NCI-H2227 (cell line): ENCODE measurements at regions not wholly inside any gene's neighbourhood (a gene's known extent, or its start where the extent isn't known, plus 50 kb on each side); places are given as distances from the start of the nearest gene placed in this dataset.
"Not testable (repeated sequence)": the region's sequence is repeated elsewhere in the genome, so short reads cannot be mapped to it uniquely, and the experiment has no call there.

ENCODE experiments used
- DNase-seq: peaks from one replicate; lab custom pipeline; 2025; ENCODE audit not compliant: unreplicated experiment; lab: John Stamatoyannopoulos, UW

DNA sequence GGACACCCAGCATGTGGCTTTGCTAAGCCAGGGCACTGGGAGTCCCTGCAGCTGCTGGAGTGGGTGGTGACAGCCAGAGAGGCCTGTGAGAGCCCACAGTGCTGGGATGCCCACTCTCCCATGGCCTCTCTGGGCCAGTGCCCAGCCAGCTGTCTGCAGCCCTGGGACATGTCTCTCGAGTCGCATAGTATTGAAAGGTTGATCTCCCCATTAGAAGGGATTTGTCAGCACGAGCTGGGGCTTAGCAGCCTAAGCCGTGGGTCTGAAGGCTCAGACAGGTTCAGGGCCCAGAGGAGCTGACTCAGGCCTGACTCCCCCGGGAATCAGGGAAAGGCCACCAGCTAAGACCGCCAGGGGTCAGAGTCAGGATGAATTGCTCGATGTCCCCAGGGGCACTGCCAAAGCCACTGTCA is 53.5 kb downstream of the FOXD2 start:
- DNase-seq = no peak

DNA sequence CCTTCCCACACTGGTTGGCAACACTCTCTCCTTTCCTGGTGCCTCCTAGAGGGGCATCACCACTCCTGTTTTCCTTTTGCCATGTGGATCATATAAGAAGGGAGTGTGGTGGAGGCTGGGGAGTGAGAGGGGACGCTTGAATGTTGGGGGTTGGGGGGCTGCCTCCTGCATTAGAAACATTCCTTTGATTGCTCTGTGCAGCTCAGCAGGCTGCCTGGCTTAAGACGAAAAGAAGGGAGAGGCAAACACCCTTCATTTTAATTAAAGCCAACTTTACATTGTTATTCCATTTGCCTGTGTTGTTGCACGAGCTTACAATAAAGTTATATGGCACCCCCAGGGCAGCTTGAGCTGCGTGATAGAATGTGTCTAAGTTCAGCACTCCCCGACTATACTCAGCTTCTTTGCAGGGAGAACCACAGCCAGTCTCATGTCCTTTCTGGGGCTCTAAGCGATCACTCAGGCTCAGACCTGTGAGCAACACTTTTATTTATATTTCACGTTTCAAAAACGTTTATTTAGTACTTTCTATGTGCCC is 57.4 kb downstream of the FOXD2 start:
- no peak for DNase-seq

DNA sequence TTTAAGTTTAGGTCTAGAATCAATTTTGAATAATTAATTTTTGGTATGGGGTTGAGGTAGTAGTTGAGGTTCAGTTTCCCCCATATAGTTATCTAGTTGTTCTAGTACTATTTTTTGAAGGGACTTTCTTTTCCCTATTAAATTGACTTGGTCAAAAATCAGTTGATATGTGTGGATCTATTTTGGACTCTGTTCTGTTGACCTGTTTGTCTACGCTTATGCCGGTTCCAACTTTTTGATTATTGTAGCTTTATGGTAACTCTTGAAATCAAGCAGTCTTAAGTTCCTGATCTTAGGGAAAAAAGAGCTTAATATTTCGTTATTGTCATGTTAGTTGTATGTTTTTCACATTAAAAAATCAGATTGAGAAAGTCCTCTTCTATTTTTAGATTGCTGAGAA is 60.7 kb downstream of the FOXD2 start:
- DNase-seq = no peak

DNA sequence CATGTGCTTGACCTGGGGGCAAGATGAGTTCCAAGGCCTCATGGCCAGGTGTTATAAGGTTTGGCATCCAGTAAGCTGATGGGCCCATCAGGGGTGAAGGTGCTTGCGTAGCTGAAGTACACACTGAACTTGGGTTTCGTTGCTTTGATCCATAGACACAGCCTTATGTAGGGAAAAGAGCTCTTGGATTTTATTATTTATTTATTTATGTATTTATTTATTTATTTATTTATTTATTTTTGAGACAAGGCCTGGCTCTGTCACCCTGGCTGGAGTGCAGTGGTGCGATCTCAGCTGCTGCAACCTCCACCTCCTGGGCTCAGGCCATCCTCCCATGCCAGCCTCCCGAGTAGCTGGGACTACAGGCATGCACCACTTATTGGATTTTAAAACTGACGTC is 63.2 kb downstream of the FOXD2 start:
- DNase-seq = no peak

DNA sequence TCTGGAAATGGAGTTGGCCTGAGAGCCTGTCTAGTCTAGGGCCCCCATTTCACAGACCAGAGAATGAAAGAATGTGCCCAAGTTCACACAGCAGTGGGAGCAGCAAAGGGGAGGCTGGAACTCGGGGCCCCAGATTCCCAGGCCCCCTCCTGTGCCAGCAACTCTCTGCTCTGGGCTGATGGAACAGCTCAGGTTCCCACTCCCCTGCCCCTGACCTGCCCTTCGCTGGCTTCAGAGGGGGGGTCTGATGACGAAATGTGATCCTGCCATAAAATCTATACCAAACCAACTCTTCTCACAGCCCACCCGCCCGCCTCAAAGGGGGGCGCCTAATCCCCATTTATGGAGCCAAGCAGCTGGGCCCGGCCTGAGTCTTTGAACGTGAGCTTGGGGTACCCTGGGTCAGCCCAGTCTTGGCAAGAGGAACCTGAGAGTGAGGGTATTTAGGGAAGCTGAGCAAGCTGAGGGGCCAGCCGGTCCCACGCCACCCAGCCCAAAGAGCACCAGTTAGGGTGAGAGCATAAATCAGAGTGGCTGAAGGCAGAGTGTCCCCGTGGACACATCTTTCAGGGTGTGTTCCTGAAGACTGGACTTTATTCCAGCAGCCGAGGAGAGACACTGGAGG is 65.0 kb downstream of the FOXD2 start:
- no peak for DNase-seq

DNA sequence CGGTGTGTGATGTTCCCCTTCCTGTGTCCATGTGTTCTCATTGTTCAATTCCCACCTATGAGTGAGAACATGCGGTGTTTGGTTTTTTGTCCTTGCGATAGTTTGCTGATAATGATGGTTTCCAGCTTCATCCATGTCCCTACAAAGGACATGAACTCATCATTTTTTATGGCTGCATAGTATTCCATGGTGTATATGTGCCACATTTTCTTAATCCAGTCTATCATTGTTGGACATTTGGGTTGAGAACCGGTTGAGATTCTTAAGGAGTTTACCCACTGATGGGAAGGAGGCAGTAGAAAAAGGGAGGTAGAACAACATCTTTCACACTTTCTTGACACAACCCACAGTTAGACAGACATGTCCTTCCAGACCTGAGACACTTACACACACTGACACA is 67.0 kb downstream of the FOXD2 start:
- not testable (repeated sequence) for DNase-seq

DNA sequence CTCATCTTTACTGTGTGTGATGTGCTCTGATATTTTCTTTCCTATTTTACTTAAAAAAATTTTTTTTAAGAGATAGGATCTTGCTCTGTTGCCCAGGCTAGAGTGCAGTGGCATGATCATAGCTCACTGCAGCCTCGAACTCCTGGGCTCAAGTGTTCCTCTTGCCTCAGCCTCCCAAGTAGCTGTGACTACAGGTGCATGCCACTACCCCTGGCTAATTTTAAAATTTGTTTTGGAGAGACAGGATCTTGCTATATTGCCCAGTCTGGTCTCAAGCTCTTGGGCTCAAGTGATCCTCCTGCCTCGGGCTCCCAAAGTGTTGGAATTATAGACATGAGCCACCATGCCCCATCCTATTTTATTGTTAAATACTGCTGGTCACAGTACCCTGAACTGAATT is 67.4 kb downstream of the FOXD2 start:
- DNase-seq = no peak

DNA sequence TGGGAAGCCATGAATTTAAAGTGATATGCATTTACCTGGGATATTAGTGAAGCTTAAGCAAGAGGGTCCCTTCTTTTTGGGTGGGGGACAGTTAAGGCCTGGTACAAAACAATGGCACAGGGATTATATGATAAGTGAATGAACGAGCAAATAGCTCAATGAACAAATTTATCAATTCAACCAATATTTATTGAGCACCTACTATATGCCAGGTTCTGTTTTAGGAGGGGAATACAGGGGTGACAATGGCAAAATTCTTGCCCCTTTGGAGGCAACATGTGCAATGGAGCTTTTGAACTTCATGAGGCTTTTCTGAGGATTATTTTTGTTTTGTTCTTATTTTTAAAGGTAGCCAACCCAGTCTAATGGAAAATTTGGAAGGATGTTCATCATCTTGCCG is 68.2 kb downstream of the FOXD2 start:
- no peak for DNase-seq

DNA sequence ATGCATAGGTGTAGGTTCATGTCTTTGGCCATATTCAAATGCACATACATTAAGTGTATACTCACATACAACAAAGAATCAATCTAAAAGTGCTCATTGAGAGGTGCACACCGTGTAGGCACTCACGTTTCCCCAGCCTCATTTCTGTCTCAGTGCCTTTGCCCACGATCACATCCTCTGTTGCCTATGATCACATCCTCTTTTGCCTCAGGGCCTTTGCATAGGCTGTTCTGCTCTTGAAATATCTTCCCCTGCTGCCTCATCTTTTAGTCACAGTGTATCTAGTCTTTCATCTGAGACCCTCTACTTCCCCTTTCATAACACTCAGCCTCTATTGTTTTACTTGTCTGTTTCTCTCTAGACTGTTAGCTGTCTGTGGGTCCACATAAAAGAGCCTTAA is 69.3 kb downstream of the FOXD2 start:
- no peak for DNase-seq

DNA sequence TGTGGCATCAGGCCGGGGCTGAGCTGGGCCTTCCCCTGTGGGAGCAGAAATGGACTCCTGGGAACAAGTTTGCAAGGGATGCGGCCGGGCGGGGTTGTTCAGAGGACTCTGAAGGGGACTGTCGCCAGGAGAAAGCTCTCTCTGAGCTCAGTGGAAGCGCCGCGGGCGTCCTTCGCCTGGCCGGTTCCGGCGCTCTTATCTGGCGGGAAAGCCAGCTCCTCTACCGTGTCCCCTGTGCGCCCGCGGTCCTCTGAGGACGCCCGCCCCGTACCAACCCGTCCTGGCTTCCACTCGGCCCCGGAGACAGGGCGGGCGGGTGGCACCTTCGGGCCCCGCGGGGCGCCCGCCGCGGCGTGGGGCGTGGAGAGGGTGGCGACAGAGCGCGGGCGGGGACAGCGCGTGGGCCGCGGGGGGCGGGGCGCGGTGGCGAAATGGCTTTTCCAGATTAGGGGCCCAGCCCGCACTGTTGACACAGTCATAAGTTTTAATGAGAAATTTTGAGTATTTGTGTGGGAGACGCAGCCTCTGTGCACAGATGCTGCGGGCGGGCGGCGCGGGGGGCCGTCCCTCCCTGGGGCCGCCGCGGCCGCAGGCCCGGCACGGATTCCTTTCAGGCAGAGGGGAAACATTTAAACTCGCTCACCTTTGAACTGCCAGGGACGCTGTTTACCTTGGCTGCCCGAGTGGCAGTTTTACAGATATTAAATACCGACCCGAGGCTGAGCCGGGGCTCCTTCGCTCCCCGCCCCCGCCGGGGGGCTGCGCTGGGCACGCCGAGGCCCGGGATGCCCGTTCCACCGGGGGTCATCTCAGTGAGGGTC is 70.2 kb downstream of the FOXD2 start:
- DNase-seq = peak; percentile 62

DNA sequence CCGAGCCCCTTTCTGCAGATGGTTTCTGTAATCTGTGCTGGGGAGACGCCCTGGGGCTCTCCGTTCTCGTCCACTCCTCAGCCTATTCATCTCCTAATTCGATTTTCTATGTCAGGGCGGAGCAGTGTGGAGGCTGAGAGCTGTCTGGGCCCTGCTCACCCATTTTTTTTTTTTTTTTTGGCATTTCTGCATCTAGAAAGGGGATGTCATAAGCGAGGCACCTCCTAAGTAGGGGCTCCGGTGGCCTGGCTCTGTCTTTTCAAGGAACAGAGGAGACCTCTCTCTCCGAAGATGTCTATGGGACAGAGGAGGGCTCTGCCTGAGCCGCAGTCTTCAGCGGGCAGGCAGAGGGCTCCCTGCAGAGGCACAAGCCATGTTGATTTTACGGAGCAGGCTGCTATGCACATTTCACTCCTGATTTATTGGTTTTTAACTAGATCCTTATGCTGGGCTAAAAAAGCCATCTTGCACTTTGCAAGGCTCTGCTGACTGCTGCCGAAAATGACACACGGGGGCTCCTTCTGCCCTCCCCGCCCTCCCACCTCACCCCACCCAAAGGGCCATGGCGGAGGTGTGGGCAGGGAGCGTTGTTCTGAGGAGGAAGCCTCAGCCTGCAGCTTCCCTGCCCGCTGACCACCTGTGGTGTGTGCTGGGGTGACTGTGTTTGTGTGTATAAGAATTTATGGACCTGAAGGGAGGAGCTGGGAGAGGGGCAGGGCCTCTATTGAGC is 71.0 kb downstream of the FOXD2 start:
- DNase-seq = peak; percentile 37

DNA sequence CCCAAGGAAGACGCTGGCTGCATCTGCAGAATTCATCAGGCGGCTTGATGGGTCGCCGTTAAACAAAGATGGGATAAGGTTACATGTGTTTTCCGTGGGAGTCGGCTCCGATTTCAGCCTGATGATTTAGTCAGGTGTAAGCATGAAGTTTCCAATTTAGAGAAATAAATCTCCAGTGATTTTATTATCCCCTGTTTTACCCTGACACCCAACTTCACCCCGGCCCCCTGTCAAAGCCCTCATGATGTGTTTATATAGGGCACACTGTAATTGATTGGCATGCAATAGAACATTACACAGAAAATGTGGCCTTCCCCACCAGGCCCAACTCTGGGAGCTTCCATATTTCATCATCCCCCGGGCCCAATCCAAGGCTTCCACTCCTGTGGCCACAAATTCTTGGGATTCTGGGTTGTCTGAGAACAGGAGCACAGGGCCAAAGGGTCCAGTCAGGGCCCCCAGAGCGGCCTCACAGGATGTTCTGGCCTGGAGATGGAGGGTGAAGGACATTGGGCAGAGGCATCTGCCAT is 72.5 kb downstream of the FOXD2 start:
- DNase-seq = no peak

DNA sequence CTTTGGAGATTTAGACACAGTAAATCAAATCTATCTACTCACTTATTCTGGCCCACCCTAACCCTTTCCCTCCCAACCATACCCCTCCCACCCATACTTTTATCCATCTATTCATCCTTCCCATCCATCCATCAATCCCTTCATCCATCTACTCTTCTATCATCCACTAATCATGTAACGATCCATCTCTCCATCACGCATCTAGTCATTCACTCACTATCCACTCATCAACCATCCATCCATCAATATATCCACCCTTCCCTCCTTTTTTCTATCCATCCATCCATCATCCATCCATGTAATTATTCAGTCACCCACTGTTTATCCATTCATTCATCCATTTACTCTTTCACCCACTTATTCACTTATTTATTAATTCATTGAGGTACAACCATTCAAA is 74.0 kb downstream of the FOXD2 start:
- DNase-seq = no peak

DNA sequence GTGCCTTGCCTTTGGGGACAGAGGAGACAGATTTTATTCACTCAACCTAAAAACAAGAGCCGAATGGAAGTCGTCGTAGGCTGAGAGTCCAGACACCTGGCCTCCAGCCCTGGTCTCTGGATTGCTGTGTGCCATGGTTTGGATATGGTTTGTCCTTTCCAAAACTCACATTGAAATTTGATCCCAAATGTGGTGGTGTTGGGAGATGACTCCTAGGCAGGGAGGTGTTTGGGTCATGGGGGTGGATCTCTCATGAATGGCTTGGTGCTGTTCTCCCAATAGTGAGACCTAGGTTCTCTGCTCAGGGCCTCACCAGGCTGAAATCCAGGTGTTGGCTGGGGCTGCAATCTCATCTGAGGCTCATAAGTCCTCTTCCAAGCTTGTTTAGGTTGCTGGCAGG is 75.5 kb downstream of the FOXD2 start:
- DNase-seq = no peak

DNA sequence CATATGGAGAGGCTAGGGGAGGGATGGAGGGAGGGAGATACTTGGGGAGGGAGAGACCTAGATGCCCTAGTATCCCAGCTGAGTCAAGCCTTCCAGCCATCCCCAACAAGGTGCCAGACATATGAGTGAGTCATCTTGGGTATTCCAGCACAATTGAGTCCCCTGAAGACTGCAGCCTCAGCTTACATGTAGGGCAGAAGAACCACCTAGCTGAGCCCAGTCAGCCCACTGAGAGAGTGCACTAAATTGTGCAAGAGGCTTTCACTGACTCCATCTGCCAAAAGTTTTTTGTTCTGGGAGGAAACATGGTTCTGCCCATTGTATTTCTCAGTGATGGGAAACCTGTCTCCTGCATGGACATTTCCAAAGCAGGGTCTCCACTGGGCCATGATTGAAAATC is 76.4 kb downstream of the FOXD2 start:
- no peak for DNase-seq

DNA sequence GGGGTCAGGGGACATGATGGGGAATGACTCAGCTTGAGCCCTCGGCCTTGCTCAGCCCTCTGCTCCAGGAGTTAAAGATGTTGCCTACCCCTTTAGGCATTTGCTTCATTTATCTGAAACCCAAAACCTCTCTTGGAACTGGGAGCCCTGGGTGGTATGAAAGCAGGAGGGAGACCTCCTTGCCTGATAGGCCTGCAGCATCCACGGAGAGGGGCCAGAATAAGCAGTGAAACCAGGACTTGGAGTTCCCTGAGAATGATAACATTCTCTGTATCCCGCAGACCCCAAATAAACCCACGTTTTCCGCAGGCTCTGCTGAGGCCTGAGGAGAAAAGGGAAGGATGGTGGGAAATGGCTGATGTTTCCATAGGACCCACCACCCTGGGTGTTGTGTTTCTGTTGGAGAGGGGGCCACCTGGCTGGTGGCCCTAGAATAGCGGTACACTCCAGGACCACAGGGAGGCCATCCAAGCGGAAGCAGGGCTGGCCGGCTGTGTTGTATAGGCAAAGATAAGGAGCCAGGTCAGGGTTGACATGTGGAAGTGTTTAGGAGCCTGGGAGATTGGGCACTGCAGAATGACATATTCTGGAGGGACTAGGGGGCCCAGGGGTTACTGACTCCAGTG is 77.4 kb downstream of the FOXD2 start:
- DNase-seq = no peak

DNA sequence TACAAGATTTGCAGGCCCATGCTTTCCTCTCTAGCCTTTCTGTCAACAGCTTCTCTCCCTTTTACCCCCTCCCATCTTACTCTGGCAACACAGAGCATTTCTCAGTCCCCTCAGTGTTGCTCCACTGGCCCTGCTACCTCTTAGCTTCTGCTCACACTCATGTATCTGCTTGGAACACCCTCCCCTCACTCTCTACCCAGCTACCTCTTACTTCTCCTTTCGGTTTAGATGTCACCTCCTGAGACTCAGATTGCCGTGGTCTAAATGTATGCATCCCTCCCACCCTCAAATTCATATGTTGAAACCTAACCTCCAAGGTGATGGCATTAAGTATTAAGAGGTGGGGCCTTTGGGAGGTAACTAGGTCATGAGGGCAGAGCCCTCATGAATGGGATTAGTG is 80.1 kb downstream of the FOXD2 start:
- DNase-seq = no peak

DNA sequence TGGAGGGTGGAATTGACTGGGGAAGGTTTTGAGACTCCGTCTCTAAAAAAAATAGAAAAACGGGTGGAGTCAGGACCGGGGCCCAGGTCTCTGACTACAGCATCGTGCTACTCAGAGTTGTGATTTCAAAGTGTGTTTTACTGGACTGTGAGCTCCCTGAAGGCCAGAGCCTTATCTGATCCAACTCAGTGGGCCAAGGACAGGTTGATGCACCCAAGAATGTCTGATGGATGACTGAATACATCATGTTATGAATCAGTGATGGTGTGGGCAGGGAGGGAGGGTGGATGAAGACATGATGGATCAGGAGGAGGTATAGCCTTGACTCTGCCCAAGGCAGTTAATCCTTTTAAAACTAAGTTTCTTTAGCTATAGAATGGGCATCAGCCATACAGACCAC is 81.6 kb downstream of the FOXD2 start:
- no peak for DNase-seq

DNA sequence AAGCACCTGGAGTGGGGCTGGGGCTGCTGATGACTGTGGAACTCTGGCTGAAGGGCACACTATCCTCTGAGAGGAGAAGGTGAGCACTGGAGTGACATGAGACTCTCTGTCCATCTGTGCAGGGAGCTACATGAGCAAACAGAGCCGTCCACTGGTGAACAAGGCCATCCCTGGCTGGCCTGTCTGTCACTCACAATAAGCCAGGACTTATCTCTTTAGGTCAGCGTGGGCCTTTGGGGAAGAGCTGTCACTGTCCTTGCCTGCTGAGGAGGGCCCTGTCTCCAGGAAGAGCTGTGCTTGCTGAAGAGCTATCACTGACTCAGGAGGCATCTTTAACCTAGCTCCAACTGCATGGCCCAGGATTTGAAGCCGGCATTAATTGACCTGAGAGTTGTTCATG is 82.1 kb downstream of the FOXD2 start:
- DNase-seq = no peak

DNA sequence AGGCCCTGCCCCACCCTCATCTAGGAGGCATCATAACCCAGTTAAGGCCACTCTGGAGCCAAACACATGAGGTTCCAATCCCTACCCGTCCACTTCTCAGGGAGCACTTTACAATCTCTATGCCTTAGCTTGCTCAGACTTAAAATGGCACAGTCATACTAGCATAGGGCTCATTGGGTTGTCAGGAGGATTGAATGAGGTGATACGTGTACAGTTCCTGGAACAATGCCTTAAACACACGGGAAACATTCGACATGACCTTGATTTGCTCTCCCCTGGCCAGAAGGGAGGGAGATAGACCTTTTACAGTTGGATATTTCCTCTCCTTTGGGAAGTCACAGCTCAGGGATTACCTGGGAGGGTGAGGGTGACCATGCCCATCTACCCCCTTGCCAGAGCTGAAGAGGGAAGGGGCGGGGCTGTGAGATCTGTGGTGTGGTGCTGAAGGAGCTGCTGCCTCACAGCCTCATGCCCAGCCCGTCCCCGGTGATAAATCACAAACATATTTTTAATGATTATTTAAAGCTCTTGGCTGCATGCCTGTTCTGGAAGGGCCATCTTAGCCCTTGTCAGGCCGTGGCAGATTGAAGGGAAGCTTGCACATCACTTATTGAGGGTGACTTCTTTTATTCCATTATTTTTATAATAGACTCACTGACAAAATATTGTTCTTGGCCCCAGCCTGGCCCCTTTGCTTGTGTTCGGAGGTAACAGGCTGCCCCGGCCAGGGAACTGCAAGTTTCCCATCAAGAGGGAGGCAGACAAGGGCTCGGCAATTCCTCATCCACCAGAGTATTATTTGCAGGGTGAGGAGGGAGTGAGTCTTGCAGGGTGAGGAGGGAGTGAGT is 83.4 kb downstream of the FOXD2 start:
- no peak for DNase-seq
